GM18867 (cell line): ENCODE measurements at regions not wholly inside any gene's neighbourhood (a gene's known extent, or its start where the extent isn't known, plus 50 kb on each side); places are given as distances from the start of the nearest gene placed in this dataset.

ENCODE experiments used
- ATAC-seq: cut with Tn5 transposase; IDR thresholded peaks from one replicate; pipeline ENCODE4 v1.9.1; 2021; ENCODE audit warnings: mild to moderate bottlenecking, moderate library complexity; ENCODE audit not compliant: unreplicated experiment

GRCh38 chr17:34110315-34110714 is 144.8 kb upstream of the CCL2 start:
- no peak for ATAC-seq

DNA sequence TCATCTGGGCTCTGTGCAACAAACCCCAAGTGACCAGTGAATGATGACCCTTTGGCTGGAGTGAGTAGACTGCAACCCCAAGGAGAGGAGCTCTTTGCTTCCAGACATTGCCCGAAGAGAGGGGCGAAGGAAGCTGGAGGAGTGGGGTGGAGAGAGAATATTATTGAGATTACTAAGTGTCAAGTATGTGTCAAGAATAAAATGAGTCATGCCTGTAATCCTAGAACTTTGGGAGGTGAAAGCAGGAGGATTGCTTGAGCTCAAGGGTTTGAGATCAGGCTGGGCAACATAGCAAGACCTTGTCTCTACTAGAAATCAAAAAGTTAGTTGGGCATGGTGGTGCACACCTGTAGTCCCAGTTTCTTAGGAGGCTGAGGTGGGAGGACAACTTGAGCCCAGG is 142.0 kb upstream of the CCL2 start:
- ATAC-seq, result no peak

DNA sequence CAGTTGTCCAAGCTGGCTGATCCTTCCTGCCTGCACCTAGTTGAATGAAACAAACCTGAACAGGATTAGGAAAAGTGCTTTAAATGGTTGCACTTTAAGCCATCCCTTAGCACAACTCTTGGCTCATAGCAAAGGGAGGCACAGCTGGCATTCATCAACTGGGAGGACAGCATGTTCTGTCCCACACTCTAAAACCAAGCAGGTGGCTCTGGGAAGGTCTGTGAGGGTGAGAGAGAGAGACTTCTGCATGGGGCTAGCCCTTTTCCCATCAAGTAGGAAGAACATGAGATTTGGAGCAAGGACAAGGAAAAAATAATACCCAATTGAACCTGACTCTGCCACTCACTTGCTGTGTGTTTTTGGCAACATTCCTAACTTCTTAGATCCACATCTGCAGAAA is 140.9 kb upstream of the CCL2 start:
- ATAC-seq, result no peak

DNA sequence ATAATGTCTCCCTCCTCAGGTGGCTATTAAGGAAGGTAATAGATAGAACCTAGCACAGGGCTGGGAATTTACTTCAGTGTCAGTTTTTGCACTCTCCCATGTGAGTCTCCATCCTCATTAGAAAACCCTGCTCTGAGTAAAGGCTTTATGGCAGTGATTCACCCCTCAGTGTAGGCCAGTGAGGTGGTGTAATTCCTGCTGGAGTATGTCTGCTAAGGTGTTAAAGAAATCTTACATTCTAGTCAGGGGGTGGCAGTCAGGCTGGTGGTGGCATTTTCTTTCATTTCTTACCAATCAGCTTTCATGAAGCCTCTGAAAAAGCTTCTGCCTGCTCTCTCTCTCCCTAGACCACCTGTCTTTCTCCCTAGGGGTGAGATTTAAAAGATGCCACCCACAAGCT is 138.8 kb upstream of the CCL2 start:
- ATAC-seq, result no peak

- no peak for ATAC-seq
These were observed 137.8 kb upstream of the CCL2 start for GRCh38 chr17:34117332-34117731.

- ATAC-seq, result no peak
These were observed 137.3 kb upstream of the CCL2 start for GRCh38 chr17:34117811-34118210.

DNA sequence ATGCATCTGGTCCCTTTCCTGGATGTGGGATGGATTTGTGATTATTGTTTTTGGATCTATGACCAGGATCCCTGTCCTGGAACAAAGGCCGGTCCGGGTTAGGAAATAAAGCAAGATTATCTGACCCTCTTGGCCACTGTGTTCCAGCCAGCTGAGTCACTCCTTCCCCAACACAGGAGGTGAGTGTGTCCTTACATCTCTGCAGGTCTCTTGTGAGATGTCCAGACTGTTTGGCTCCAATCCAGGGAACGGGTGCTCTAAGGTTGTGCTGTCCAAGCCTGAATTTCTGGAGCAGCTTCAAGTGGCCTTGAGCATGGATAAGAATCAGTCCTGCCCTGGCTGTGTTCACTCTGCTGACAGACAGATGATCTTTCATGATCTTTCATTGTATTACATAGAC is 136.5 kb upstream of the CCL2 start:
- ATAC-seq, result no peak

- no peak for ATAC-seq
These were observed 133.8 kb upstream of the CCL2 start for GRCh38 chr17:34121311-34121710.

DNA sequence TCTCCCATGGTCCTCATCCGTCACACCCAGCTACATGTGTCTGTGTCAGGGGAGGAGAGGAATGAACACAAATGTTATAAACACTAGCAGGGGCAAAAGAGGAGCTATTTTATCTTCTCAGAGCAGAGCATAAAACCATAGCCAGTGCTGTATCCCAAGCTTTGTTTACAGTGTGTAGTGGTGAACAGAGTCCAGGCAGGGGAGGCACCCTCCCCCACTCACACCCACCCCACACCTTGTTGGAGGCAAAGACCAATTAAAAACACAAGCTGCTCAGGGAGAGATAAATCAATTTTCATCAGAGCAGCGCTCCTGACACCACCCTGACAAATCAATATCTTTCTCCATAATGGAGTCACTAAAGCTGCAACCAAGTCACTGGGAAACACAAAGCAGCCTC is 132.6 kb upstream of the CCL2 start:
- no peak for ATAC-seq

DNA sequence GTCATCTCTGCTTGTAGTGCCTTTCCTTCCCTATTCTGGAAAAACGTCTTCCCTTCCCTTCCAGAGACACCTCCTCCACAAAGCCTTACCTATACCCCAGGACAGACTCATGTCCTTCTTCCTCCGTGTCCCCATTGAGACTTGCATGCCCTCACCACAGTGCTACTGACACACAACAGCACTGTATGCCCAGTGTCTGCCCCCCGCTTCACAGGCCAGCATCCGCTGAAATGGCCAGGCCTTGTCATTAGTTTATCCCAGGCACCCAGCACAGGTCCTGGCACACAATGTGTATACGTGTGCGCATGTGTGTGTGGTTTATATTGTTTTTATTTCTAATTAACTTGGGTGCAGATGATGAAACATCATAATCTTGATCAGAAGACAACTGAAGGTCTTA is 130.1 kb upstream of the CCL2 start:
- ATAC-seq, result no peak

GRCh38 chr17:34125921-34126320 is 129.2 kb upstream of the CCL2 start:
- no peak for ATAC-seq

DNA sequence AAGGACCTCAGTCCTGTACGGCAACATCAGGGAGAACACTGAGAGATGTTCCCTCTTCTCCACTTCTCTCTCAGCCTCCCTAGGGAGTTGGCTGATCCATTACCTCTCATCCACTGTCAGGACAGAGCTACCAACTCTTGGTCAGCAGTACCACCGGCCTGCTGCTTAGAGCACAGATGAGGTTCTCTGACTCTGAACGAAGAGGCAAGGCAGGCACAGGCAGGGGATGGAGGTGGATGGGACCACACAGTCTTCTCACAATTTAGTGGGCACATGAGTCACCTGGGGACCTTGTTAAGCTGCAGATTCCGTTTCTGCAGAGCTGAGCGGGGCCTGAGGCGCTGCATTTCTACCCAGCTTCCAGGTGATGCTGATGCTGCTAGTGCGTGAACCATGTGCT is 128.6 kb upstream of the CCL2 start:
- ATAC-seq, result no peak

GRCh38 chr17:34126965-34127364 is 128.1 kb upstream of the CCL2 start:
- ATAC-seq, result no peak

- ATAC-seq, result no peak
These were observed 124.5 kb upstream of the CCL2 start for GRCh38 chr17:34130544-34130943.

DNA sequence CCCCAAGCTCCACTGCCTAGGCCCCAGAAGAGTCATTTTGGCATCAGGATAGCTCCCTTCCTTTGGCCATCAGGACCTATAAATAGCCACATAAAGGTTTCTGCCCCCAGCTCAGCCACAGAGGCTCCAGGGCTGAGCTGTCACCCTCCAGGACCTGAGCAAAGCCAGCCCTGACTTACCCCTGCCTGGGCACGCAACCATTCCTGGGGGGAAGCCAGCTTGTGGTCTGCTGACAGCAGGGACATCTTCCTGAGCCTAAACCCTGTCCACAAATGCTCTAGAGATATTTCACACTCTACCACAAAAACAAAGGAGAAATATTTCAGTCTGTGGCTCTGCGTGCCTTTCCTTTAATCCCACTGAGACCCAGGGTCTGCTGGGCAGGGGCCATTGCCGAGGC is 123.7 kb upstream of the CCL2 start:
- no peak for ATAC-seq

GRCh38 chr17:34133350-34133749 is 121.7 kb upstream of the CCL2 start:
- no peak for ATAC-seq

DNA sequence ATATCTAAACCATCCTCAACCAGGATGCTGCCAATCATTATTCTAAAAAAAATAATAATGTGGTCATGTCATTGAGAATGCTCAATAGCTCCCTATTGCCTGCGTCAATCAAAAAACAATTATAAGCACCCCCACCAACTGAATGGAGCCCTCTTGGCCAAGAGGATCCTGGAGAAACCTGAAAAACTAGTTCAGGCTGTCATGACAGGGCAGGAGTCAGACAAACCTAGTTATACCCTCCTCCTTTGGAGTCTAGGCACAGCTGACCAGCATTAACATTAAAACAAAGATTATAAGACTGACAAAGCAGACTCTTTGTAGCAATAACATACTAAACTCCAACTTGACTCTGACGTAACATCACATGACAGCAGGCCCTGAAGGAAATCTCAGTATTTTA is 119.2 kb upstream of the CCL2 start:
- no peak for ATAC-seq

DNA sequence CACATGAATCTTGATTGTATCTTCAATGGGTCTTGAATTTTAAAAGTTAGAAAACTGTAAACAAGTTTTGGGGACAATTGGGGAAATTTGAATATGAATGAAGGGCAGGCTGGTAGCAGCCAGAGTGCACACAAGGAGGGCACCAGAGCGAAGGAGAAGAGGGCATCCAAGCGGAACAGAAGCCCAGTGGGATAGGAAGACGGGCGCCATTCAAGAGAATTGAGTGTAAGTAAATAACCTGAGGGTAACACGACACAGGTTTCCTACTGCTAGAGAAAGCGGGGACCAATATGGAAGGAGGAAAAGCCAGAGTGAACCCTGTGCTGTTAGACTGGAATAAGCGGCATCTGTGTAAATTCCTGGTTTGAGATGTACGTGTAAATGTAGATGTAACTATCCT is 115.1 kb upstream of the CCL2 start:
- ATAC-seq, result no peak

DNA sequence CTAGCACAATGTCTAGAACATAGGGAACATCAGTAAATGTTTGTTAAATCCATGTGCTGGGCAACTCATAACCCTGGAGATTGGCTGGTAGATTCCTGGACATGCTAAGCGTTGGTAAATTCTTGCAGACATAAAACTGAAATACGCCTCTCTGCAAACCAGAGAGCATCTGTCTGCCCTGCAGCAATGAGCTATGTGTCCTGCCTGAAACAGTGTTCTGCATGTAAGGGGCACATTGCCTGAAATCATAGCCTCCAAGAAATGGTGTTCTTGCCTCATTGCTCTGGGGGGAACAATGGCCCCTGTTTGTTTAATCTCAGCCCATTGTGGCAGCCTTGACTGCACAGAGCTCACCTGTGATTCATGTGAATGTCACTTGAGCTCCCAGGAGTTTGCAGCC is 113.5 kb upstream of the CCL2 start:
- no peak for ATAC-seq

- ATAC-seq, result no peak
These were observed 111.7 kb upstream of the CCL2 start for GRCh38 chr17:34143430-34143829.

DNA sequence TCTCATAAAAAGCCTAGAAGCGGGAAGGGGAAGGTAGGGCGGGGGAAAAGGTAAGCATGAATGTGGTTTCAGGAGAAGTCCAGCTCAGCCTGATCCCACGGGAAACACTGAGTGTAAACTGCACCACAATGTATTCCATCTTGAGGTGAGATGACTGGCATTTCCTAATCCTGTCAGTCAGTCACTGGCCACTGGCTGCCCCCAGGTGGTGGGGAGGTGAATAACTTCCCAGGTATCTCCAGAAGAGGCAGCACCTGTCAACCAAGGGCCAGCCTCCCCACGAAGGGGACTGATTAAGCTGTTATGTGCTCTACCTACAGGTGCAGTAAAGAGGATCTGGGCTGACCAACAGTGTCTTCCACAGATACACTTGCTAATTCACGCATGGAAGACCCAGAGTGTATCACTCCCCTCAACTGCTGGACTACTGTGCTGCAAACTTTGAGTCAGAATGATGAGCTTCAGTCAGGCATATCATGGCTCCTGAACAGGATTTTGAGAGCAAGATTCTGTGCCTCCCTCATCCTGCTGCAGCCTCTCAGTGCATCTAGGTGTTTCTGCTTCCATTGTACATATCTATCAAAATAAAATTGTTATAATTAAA is 108.5 kb upstream of the CCL2 start:
- peak; percentile 53 for ATAC-seq

DNA sequence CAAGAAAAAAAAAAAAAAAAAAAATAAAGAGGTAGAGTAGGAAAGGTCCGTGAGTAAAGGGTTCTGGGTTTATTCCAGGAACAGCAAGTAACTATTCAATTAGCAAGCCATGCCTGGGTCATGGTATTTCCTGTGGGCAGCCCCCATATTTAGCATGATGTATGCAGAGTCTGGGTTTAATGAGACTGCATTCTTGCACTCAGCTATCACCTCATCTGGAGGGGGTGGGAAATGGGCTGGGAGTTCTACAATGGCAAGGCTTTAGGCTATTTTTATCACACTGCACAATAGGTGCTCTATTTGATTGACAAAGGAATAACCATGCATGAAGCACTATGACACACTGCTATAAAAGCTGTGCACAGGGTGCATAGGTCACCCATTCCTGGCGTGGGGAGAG is 104.0 kb upstream of the CCL2 start:
- no peak for ATAC-seq

DNA sequence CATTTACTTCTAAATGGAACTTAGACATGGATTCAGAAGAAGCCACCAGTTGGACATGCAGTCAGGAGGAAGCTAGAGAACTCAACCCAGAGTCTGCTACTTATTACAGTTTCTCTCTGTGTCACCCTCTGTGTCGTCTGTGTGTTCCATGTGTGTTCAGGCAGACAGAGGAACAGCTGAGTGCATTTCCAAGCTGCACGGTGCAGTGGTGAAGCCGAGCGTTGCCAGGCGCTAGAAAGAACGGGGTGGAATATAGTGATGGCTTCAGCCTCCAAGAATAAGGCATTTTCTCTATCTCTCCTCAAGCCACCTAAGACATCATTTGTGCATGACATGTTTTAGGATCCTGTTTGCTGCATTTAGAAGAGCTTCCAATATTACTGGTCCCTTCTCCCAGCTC is 101.1 kb upstream of the CCL2 start:
- ATAC-seq, result no peak
